NCI-H345 treated with DMSO at 0.1 percent for 48 hours (cell line): ENCODE measurements at regions not wholly inside any gene's neighbourhood (a gene's known extent, or its start where the extent isn't known, plus 50 kb on each side); places are given as distances from the start of the nearest gene placed in this dataset.
"Not testable (repeated sequence)": the region's sequence is repeated elsewhere in the genome, so short reads cannot be mapped to it uniquely, and the experiment has no call there.

ENCODE experiments used
- DNase-seq: peaks from one replicate; lab custom pipeline; 2025; ENCODE audit not compliant: unreplicated experiment; lab: John Stamatoyannopoulos, UW

DNA sequence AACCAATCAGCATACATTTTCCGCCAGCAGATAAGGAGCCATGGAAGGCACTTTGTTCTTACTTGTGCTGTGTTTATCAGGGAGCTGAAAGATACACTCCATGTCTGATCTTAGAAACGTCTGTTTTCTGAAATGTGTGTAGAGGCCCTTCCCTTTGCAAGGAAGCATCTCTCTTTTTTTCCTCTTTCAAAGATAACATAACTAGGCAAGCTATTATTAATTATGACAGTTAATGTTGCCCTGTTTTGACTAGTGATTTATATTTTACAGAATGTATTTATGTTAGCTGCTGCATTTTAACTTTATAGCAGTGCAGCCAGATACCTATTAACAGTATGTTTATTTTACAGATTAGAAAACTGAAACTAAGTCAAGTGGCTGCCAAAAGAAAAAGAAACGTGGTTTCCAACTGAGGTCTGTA, 683.2 kb upstream of the IGFBP3 start:
- DNase-seq = no peak

DNA sequence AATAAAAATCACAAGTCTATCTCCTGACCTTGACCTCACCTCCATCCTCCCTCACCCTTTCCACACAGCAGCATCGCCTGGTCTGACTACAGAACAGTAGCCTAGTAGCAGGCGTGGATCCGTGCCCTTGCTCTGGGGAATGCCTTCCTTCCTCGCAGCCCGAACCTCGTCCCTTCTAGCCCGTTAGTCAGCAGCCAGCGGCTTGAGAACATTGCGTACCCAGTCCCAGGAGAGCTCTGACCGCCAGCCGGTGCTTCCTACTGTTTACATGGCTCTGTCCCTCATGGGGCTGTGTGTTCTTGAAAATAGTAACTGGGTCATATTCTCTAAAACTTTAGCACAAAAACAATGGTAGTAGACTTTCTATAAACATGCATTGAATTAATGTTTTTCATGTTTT, 682.7 kb upstream of the IGFBP3 start:
- DNase-seq = no peak

DNA sequence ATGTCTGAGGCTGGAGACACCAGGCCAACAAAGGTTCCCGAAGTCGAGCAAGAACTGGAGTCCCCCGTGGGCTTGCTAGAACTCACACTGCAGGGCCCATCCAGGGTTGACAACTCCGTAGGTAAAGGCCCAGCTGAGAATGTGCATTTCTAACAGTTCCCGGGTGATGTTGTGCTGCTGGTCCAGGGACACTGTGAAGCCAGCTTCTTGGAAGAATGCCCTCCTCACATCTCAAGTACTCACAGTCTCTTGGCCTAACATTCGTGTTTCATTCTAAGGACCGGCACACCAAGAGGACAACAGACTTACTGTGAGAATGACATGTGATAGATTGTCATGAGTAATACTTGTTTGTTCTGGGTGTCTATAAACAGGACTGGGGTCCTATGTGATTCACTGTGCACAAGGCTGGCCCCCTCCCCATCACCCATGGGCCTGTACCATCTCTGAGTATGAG, 682.3 kb upstream of the IGFBP3 start:
- DNase-seq = no peak

DNA sequence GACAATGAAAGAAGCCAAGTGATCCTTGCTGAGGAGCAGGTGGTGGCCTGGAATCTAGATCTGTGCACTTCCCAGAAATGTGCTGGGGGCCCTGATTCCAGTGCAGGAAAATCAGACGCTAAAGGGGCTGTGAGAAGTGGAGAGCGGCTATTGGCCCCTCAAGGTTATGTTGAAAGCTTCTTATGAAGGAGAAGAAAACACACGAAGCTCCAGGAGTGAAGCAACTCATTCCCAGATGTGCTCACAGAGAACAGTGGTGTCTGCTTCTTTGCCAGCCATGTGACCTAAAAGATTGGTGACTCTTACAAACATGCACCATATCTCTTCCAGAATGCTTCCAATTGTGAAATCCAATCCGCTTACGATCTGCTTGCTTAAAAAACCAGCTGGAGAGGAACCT, 679.3 kb upstream of the IGFBP3 start:
- DNase-seq = no peak

DNA sequence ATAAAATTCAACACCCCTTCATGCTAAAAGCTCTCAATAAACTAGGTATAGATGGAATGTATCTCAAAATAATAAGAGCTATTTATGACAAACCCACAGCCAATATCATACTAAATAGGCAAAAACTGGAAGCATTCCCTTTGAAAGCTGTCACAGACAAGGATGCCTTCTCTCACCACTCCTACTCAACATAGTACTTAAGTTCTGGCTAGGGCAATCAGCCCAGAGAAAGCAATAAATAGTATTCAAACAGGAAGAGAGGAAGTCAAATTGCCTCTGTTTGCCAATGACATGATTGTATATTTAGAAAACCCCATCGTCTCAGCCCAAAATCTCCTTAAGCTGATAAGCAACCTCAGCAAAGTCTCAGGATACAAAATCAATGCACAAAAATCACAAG, 673.8 kb upstream of the IGFBP3 start:
- not testable (repeated sequence) for DNase-seq

DNA sequence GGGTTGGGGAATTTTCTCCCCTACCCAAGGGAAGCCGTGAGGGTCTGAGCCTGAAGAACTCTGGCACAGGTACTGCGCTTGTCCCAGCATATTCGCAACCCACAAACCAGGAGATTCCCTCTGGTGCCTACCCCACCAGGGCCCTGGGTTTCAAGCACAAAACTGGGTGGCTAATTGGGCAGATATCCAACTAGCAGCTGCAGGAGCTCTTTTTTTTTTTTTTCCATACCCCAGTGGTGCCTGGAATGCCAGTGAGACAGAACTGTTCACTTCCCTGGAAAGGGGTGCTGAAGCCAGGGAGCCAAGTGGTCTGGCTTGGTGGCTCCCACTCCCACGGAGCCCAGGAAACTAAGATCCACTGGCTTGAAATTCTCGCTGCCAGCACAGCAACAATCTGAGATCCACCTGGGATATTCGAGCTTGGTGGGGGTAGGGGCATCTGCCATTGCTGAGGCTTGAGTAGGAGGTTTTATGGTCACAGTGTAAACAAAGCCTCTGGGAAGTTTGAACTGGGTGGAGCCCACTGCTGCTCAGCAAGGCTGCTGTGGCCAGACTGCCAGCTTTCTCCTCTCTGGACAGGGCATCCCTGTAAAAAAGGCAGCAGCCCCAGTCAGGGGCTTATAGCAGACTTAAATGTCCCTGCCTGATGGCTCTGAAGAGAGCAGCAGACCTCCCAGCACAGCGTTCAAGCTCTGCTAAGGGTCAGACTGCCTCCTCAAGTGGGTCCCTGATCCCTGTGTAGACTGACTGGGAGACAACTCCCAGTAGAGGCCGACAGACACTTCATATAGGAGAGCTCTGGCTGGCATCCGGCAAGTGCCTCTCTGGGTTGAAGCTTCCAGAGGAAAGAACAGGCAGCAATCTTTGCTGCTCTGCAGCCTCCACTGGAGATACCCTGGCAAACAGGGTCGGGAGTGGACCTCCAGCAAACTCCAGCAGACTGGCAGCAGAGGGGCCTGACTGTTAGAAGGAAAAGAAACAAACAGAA, 670.1 kb upstream of the IGFBP3 start:
- not testable (repeated sequence) for DNase-seq

DNA sequence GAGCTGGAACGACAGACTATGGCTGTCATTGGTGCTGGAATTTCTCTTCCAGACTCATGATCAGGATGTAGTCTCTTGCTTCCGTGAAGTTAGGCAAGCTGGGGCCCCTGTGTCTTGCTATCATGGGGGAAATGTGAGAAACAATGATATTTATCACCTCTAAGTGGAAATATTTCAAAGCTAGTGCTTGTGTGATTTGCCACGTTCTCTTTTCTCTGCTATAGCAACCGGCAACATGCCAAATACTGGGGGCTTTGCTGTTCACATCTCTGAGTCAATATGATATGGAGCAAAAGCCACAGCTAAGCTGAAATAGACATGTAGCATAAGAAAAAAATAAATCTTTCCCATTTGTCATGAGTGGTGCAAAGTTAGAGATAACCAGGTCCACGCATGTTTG, 668.2 kb upstream of the IGFBP3 start:
- DNase-seq = no peak

DNA sequence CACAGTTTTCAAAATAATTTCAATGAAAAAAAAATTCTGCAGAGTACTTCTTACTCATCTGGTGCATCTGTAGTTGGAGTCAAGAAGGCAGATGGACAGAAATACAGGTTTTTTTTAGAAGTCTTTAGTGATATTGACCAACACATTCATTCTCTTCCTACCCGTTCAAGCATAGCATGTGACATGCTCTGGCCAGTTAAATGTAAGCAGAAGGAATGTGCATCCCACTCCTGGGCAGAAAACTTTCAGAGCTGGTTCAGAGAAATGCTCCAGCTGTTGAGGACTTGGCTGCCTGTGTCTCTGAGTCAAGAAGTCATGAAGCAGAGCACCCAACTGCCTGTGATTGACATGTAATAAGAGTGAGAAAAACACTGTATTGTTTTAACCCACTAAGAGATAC, 665.3 kb upstream of the IGFBP3 start:
- DNase-seq = no peak

DNA sequence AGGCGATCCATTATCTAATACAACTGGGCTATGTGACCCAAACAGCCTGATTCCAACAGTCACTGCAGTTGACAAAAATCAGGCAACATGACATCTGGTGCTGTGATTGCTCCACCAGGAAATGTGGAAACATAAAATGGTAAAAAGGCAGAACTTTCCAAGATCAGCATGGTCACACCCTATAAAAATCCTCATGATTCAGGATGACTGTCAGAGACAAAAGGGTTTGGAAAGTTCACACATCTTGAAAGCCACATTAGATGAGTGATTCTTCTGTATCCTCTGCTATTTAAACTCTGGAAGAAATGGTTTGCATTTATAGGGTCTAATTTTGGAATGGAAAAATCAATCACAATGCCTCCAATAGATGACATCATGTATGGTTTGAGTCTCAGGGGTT, 662.6 kb upstream of the IGFBP3 start:
- no peak for DNase-seq

DNA sequence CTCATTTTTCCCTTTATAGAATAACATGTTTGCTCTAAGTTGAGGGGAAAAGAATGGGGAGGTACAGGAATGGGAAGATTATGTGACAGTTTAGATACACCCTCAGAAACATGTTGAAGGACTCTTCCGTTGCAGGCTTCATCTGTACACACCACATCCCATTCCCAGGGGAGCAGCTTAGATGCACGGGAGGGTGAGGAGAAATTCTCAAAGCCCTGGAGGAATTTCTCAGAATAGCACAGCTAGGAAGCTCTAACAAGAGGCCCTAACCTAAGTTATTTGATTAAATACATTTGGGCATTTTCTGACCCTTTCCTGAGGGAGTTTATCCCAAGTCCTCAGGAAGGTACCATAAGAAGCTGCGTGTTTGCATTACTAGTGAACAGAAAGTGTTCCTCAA, 660.2 kb upstream of the IGFBP3 start:
- no peak for DNase-seq

DNA sequence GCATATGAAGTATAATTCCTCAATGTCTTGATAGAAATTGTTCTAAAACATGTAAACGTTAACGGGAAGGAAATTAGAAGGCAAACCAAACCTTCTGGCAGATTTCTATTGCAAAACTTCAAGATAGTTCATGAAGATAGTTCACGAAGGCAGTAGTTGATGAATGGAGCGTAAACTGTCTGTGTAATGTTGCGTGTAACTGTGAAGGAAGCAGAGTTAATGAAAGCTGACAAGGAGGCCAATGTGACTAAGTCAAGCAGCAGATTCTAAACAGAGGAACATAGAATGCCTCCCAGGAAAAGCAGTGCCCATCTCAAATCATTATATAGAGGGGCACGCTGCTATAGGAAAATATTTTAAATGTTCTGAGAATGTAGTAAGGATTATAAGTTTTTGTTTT, 659.7 kb upstream of the IGFBP3 start:
- DNase-seq = no peak

DNA sequence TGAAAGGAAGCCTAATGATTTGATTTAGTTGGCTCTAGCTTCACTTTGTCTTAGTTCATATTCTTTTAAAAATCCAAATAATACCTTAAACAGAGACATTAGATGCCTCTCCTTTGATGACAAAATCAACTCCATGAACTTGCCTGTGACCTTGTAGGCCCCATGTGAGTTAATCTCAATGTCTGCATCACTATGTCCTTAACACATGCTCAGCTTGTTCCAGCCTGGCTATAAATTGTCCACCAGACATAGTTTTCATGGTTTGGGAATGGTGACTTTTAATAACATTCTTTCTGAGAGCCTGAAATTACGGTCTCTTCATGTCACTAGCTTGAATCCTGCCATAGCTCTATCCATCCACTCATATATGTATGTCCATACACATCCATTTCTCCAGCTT, 656.3 kb upstream of the IGFBP3 start:
- no peak for DNase-seq

DNA sequence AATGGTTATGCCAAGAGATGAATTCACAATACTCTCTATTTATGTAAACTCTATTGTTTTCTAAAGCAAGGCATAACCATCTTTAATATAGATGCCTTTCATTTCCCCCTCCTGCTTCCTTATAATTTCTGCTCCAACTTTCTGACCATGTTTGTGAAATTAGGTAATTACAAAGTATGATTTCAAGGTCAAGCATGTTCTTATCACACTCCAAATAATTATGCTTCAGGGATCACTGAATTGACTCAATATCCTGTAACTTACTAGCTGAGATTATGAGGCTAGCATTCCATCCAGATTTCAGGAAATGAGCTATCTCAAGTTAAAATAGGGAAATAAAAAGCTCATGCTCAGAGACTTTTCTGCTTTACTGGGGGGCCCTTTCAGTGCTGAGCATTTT, 655.9 kb upstream of the IGFBP3 start:
- no peak for DNase-seq

DNA sequence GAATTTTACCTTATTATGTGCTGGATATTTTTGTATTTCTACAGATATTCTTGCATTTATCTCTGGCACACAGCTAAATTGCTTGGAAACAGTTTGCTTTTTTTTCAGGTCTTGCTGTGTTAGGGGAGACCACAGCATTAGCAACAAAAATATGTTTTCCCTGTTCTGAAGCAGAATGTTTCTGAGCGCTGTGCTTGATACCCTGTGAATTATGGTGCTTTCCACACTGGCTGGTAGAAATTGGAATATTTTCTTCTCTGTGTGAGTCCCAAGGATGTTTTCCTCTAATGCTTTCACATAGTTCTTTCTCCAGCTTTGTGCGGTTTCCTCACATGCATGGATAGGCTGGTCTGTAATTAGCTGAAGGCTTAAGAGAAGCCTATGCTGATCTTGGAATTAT, 651.6 kb upstream of the IGFBP3 start:
- DNase-seq = no peak

DNA sequence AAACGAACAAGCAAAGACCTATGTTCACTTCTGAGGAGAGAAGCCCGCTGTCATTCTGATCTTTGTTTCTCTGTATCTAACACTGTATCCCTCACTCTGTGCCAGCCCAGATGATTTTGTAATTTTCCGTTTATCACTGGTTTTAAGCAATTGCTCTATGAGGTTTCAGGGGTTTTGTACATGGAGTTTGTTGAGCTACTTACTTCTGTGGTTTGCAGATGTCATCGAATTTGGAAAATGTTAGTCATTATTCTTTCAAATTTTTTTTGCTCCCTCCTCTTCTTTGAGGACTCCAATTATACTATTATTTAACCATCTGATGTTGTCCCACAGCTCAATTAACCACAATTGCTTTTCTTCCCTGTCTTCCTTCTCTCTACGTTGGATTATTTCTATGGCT, 650.9 kb upstream of the IGFBP3 start:
- DNase-seq = no peak

DNA sequence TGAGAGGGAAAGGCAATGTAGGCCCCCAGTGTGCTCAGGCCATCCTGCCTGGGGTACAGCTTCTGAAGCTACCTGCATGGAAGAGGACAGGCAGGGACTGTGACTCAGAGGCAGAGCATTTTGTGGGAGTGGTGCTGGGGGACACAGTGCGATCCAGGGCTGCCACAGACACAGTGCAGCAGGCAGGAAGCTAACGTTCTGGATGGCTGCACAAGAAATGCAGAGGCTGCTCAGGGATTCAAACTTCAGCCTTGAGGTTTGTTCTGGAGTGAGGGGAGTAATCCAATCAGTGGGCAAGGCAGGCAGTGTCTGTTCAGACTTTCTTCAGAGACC, 648.0 kb upstream of the IGFBP3 start:
- DNase-seq = no peak

DNA sequence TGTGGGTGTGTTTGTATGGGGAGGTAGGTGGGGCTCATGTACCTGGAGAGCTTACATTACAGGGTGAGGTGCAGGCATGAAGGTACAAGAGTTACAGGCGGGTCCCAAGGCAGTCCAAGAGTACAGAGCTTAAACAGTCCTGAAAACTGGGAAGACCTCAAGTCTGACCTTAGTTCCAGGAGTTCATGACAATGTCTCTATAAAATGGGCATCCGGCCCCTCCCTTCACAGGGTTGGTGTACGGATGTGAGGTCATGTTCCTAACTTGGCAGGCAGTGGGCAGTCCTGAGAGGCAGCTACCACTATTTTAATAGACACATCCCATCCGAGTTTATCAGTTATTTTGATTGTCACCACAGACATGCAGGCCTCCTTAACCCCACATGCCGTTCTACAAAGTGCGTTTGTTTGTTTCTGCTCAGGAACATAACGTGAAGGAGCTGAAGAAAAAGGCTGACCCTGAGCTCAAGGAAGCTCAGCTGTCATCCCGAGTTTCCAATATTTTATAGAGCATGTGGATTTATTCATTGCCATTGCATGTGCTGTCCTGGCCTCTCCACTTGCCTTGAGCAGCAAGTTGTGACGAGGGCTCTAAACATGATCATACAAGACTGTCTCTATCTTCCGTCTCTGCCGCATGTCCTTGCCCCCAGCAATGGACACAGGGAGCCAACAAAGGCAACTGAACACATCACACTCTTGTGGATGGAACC, 647.5 kb upstream of the IGFBP3 start:
- DNase-seq = no peak

DNA sequence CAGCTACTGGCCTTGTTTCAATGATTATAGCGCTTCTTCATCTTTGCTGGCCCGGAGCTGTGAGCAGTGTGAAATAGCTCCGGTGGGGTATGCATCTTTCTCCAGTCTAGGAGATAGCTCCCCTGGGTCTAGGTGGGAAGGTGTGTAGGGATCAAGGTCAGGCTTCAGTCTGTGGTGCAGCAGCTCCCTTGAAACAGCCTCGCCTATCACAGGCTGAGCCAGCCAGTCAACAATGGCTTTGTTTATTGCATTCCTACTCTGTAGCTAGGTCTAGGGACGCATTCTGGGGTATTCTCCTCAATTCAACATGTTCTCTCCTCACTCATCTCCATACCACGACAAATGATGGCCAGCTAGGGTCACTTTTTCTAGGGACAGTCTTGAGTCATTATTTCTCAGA, 646.8 kb upstream of the IGFBP3 start:
- DNase-seq = no peak

DNA sequence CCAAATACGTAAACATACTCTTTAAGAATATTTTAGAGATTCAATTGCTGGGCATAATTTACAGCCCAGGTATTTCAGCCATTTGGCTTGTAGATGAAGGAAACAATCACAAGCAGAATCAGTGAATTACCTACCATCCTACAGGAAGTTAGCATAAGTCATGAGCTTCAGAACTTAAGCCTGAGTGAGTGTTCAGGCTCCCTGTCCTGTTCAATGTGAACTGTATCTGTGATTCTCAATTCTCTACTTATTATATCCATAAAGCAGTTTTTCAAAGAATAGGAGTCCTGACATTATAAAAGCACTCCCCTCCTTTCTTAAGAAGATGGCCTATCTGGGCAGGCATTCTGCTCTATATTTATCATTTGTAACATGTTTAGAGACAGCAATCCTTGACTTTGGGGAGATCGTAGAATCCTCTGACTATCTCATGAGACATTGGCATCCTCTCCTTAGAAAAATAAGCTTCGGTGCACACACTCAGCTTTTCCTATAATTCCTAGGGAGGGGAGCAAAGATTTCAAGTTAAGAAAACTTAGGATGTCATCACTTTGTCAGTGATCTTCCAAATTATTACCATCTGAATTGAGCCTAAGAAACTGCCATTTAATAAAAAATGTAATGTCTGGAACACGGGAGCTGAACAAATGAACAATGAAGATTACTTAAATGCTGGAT, 645.2 kb upstream of the IGFBP3 start:
- DNase-seq = no peak

DNA sequence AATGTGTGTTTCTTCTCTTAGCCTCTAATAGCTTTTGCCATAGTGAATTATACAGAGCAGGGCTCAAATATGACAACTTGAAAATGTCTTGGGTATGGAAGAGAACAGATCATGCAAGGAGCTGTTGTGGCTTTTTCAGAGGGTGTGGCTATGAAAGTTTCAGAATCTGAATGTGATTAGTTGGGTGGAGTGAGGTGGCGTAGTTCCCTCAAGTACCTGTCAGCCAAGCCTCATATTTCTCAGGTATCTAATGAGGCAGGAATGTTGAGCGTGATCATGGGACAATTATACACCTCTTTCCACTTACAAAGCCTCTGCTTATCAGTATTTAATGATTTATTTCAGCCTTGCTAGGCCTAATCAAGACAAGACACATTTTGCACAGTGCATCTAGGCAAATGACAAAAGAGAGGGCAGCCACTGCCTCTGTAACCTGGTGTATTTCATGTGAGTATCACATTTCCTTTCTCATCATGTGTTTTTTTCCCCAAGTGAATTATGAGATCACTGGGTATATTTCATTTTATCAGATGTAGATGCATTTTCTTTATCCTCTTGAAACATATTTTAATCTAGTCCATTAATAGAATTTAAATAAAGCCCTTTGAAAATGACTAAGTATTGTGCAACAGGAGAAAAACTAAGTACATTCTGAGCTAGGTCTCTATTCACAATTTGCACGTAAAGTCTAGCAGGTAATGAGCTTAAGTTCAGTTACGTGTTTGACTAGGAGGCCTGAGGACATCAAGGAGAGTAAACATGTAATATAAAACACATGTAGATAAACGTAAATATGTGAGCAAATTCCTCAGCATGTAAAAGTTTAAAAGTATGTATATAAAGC, 644.4 kb upstream of the IGFBP3 start:
- no peak for DNase-seq
